RWPE1 (cell line): ENCODE measurements at regions not wholly inside any gene's neighbourhood (a gene's known extent, or its start where the extent isn't known, plus 50 kb on each side); places are given as distances from the start of the nearest gene placed in this dataset.
"Not testable (repeated sequence)": the region's sequence is repeated elsewhere in the genome, so short reads cannot be mapped to it uniquely, and the experiment has no call there.

Experiments
- CTCF ChIA-PET: fragments of 350-600 bp; sonication (Branson Sonifier 250); formaldehyde crosslinking; extraction: SDS; loops from one replicate; lab custom pipeline; 2021; lab: Yijun Ruan, JAX
- POLR2A ChIA-PET: fragments of 400-600 bp; formaldehyde crosslinking; extraction: SDS; loops from one replicate; lab custom pipeline; 2020; ENCODE audit warnings: antibody characterized with exemption; ENCODE audit not compliant: low non-redundant PET; lab: Yijun Ruan, JAX
- DNase-seq: peaks from one replicate; pipeline ENCODE4 v3.0.0; 2012; ENCODE audit warnings: low spot score
- H3K27ac ChIP-seq: fragments of 450-650 bp; 2 replicates; pipeline ENCODE4 v1.5.1; 2017
- TF ChIP-seq, protein P1 (sequence below): fragments of 450-650 bp; conservative IDR thresholded peaks from 2 replicates; pipeline ENCODE4 v1.5.1; 2017; ENCODE audit warnings: low read depth, mild to moderate bottlenecking

DNA sequence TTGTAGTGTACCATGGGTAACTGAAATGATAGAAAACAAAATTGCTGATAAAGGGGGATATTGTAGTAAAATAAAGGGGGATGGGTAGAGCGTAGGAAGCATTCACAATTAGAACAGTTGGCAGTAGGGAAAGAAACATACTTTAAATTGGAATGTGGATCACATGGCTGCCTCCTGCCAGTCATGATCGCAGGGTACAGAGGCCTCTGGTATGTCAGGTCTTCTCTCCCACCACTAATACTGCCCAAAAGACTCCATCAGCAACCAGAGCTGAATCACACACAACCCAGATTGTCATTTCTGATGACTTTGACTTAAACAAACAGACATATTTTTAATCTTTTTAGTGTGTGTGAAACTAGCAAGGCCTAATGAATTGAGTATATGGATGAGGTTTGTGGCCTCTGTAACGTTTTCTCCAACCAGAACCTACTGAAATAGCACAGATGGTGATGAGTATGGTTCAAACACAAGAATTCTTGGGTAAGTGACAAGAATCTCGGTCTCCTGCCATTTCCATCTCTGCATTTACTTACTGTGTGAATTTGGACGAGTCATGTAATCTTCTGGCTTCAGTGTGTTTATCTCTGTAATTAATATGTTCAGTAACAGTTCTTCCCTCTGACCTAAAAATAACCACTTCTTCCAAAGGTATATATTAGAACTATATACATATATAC lies 112.6 kb downstream of the USP22 start:
- DNase-seq = no peak
- TF ChIP-seq, protein P1, sequence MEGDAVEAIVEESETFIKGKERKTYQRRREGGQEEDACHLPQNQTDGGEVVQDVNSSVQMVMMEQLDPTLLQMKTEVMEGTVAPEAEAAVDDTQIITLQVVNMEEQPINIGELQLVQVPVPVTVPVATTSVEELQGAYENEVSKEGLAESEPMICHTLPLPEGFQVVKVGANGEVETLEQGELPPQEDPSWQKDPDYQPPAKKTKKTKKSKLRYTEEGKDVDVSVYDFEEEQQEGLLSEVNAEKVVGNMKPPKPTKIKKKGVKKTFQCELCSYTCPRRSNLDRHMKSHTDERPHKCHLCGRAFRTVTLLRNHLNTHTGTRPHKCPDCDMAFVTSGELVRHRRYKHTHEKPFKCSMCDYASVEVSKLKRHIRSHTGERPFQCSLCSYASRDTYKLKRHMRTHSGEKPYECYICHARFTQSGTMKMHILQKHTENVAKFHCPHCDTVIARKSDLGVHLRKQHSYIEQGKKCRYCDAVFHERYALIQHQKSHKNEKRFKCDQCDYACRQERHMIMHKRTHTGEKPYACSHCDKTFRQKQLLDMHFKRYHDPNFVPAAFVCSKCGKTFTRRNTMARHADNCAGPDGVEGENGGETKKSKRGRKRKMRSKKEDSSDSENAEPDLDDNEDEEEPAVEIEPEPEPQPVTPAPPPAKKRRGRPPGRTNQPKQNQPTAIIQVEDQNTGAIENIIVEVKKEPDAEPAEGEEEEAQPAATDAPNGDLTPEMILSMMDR = no peak
- no peak overlapping the region for H3K27ac ChIP-seq
- ChIA-PET POLR2A (no interaction called here), CTCF (no interaction called here)

DNA sequence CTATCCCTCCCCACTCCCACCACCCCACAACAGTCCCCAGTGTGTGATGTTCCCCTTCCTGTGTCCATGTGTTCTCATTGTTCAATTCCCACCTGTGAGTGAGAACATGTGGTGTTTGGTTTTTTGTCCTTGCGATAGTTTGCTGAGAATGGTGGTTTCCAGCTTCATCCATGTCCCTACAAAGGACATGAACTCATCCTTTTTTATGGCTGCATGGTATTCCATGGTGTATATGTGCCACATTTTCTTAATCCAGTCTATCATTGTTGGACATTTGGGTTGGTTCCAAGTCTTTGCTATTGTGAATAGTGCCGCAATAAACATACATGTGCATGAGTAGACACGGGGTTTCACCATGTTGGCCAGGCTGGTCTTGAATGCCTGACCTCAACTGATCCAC lies 109.8 kb downstream of the USP22 start:
- CTCF ChIA-PET, DNase-seq, POLR2A ChIA-PET, H3K27ac ChIP-seq: not testable (repeated sequence)

DNA sequence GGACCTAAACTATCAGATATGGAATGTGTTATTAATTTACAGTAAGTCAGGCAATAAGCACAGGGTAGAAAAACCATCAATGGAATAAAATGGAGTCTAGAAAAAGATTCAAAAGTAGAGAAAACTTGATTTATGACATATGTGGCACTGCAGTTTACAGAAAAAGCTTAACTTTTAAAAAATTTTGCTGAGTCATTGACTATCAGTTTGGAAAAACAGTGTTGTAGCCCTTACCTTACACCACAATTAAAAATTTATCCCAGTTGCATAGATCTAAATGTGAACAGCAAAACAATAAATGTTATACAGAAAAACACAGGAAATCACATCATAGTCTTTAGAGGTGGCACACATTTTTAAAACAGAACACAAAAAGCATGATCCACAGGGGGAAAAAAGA lies 108.5 kb downstream of the USP22 start:
- no peak overlapping the region for H3K27ac ChIP-seq
- POLR2A ChIA-PET = no interaction called here
- TF ChIP-seq, protein P1 = no peak
- CTCF ChIA-PET = interaction anchor here (0.6 kb wide), 1 partner anchor 29 kb away, joined by 3 read pairs; no protein-coding TSS in a partner anchor
- no peak for DNase-seq

DNA sequence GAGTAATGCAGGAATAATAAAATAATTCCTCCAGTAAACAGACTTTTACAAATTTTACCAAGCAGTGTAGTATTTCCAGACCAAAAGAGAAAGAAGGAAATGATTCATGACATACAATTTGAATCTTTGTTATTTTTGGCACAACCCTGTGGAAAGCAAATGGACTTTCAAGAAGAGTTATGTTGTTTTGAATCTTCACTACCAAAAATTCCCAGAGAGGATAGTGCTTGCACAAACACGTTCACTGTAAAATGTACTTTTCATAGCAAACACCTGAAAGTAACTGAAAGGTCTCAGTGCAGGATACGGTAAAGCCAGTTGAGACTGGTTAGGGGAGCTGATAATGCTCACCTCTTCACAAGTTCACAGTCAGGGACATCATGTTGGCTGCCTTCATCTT lies 107.1 kb downstream of the USP22 start:
- ChIA-PET CTCF (no interaction called here), POLR2A (no interaction called here)
- TF ChIP-seq, protein P1 = no peak
- H3K27ac ChIP-seq = no peak overlapping the region
- peak; percentile 60 for DNase-seq

DNA sequence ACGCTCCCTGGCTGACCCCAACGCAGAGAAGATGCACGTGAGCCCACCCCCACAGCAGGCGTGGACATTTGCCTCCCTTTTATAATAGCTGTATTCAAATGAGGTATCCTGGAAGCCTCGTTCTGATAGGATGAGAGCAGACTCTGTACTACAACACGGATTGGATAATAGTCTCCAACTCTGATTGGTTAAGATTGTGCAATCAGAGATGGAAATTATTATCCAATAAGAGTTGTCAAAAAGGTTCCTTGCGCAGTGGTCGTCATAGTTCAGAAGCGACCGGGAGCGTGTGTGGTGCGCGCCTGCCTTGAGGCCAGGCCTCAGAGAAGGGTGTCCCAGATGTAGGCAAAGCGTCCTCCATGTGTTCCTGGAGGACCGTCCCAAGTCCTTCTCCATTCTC lies 104.6 kb downstream of the USP22 start:
- H3K27ac ChIP-seq = peak overlapping the region; percentile 94
- CTCF ChIA-PET = no interaction called here
- POLR2A ChIA-PET = no interaction called here

DNA sequence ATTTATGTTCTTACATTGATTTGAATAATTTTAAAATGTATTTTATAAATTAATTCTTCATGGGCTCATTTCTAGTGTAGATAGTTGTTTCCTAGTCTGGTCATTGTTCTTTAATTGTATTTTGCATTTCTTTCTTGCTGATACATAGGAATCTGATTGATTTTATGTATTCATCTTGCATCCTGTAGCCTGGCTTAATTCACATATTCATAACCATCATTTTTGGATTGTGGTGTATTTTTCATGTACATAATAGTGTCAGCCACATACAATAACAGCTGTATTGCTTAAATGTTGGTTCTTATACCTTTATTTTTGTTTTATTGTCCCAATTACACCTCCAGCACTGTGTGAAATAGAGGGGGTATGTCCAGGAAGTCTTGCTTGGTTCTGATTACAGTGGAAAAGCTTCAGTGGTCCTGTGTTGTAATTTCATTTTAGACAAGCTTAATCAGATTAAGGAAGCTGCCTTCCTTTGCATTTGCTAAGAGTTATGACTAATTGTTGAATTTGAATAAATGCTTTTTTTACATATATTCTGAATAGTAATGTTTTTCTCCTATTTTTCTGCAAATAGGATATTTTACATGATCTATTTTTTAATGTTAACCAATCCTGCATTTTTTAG lies 103.7 kb downstream of the USP22 start:
- H3K27ac ChIP-seq = no peak overlapping the region; the same call in 1 of the 2 replicates
- TF ChIP-seq, protein P1 = no peak
- ChIA-PET POLR2A (no interaction called here), CTCF (no interaction called here)
- DNase-seq = no peak

More for the DNA sequence above, 104.6 kb downstream of the USP22 start:
- TF ChIP-seq, protein P1 = no peak
- no peak for DNase-seq

DNA sequence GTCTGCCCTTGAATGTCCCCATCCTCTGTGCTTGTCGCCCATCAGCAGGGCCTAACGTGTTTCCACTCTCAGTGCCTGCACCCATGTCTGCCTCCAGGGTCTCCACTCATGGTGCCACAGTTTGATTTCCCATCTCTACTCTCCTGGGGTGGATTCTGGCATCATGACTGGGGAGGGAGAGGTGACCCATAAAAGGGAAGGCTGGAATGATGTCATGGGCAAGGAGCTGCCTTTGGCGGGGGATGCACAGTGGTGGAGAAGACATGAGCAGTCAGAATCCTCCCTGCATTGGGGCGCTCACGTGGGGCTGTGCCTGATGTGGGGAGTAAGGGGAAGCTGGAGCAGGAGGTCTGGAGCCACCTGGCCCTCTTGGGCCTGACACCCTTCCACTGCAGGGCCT lies 100.9 kb downstream of the USP22 start:
- CTCF ChIA-PET = no interaction called here
- TF ChIP-seq, protein P1 = no peak

More for the DNA sequence above, 100.9 kb downstream of the USP22 start:
- DNase-seq = no peak
- POLR2A ChIA-PET = no interaction called here
- no peak overlapping the region for H3K27ac ChIP-seq
